Heart left ventricle (tissue), 13 donors: ENCODE measurements at regions not wholly inside any gene's neighbourhood (a gene's known extent, or its start where the extent isn't known, plus 50 kb on each side); places are given as distances from the start of the nearest gene placed in this dataset.

Experiments
- CTCF ChIP-seq, 12 donors: fragments of 200-600 bp; sonication (generic) in 4 of 12; IDR thresholded peaks; one replicate each; pipeline versions ENCODE4 v1.5.0 to v1.8.0; 2018 to 2022; ENCODE audit warnings: antibody characterized with exemption in 12 of 12, mild to moderate bottlenecking in 5 of 12
- POLR2A ChIP-seq, 2 donors: fragments of 450-650 bp; IDR thresholded peaks; one replicate each; pipeline ENCODE4 v1.6.1; 2017; ENCODE audit warnings: antibody characterized with exemption in 2 of 2, mild to moderate bottlenecking in 2 of 2, moderate library complexity in 2 of 2
- donor health status: ischemic (EF 13 %, LVEDD 7.1; RV severe dilation, severe dysfunction).
- donor health status: DM: no; HTN: yes; CAD: no.
- donor health status: DM: no; HTN: no; CAD: no.
- donor health status: ischemic (EF 25% LVEDD 6.9; RV normal size, moderate dysfunction).
- donor health status: ischemic (EF 25% LVEDD 5.7; RV mildly dilated, moderate dysfunction).
- donor health status: ischemic (EF 35%, LVEDD 5.7; RV mildly dilated, moderate dysfunction).
- donor health status: nonischemic (EF 11% LVEDD 7.7; RV severe dilation, severe dysfunction).
- donor health status: DM: yes; HTN: yes; CAD: no.
- donor health status: PGD.
- donor health status: ischemic (EF 29% LVEDD 5.4; RV normal size, mild dysfunction).
- donor health status: nonischemic (EF 23%, LVEDD 6.1; RV moderate dilation, normal function).

- TF ChIP-seq CTCF (IDR thresholded peaks at IDR 0.05) (no peak), POLR2A (IDR thresholded peaks at IDR 0.05) (no peak)
Measured at GRCh38 chr13:103431856-103432255, 365.6 kb upstream of the SLC10A2 start.
